ENCODE measurements at regions not wholly inside any gene's neighbourhood (a gene's known extent, or its start where the extent isn't known, plus 50 kb on each side); places are given as distances from the start of the nearest gene placed in this dataset.

- no peak for TF ChIP-seq POLR2A (IDR thresholded peaks at IDR 0.05)
- TF ChIP-seq CTCF (IDR thresholded peaks at IDR 0.05): peak; percentile 21 to 77 (median 60)
Measured at GRCh38 chr16:9297437-9298113, 206.1 kb downstream of the HAPSTR1 start.

Data from thyroid gland (tissue), 4 donors.